Kidney (tissue), 13 donors: ENCODE measurements at regions not wholly inside any gene's neighbourhood (a gene's known extent, or its start where the extent isn't known, plus 50 kb on each side); places are given as distances from the start of the nearest gene placed in this dataset.

Experiments used
- DNase-seq, 5 donors: peaks; one replicate each; pipeline ENCODE4 v3.0.0-alpha.2; 2013 to 2020
- FAIRE-seq: peaks from 2 replicates; lab custom pipeline; 2012; peaks lifted over from hg19 to GRCh38; lab: Jason Lieb, UNC
- H3K27ac ChIP-seq, 2 donors: one replicate each; pipeline ENCODE4 v1.7.0; 2013; ENCODE audit warnings: low read depth in 2 of 2, low read length in 2 of 2, inconsistent platforms in 1 of 2
- H3K27me3 ChIP-seq: one replicate; pipeline ENCODE4 v1.7.1; 2013; ENCODE audit warnings: low read length, inconsistent platforms; ENCODE audit not compliant: control insufficient read depth, insufficient read depth
- H3K36me3 ChIP-seq, 3 donors: one replicate each; pipeline versions ENCODE4 v1.7.0 to v1.7.1; 2013; ENCODE audit warnings: low read length in 3 of 3, control low read depth in 1 of 3, inconsistent platforms in 1 of 3; ENCODE audit not compliant: insufficient read depth in 3 of 3, control insufficient read depth in 2 of 3
- H3K4me1 ChIP-seq, 3 donors: one replicate each; pipeline versions ENCODE4 v1.7.0 to v1.7.1; 2013; ENCODE audit warnings: low read length in 3 of 3, inconsistent platforms in 1 of 3, low read depth in 1 of 3; ENCODE audit not compliant: control insufficient read depth in 2 of 3, insufficient read depth in 2 of 3
- H3K4me3 ChIP-seq, 3 donors: one replicate each; pipeline versions ENCODE4 v1.7.0 to v1.8.1; 2013; ENCODE audit warnings: low read length in 3 of 3, control low read depth in 1 of 3, inconsistent platforms in 1 of 3
- H3K9ac ChIP-seq, 3 donors: one replicate each; pipeline versions ENCODE4 v1.7.0 to v1.7.1; 2013; ENCODE audit warnings: low read length in 3 of 3, control low read depth in 1 of 3, inconsistent platforms in 1 of 3
- H3K9me3 ChIP-seq, 3 donors: one replicate each; pipeline versions ENCODE4 v1.7.0 to v1.7.1; 2013; ENCODE audit warnings: low read length in 3 of 3, control low read depth in 1 of 3, inconsistent platforms in 1 of 3; ENCODE audit not compliant: control insufficient read depth in 2 of 3, insufficient read depth in 1 of 3
- CTCF ChIP-seq: IDR thresholded peaks from 3 replicates; pipeline ENCODE4 v1.5.1; 2012; ENCODE audit warnings: mild to moderate bottlenecking, moderate library complexity, borderline replicate concordance; ENCODE audit not compliant: insufficient read depth; ENCODE audit errors: extremely low read depth
- intact Hi-C: fragments of 100-400 bp; cut with DNase I; formaldehyde crosslinking; loops from one replicate; pipeline ENCODE4 v1.11.1; 2022
- donor health status: control.
- donor health status: control.
- donor health status: control.
- donor health status: control.
- donor health status: control.
- donor health status: DM: yes; HTN: yes; CAD: no.
- donor health status: Normal renal cell carcinoma (clear cell type).

- H3K4me1 ChIP-seq: peaks cover 0 to 4% (median 0%) of the 10 kb centered on the region in 3 donors
- DNase-seq: no peak
- no peak for TF ChIP-seq CTCF
- H3K9me3 ChIP-seq: no peaks in the 10 kb centered on the region
- H3K4me3 ChIP-seq: no peak overlapping the region
- no peak overlapping the region for H3K27ac ChIP-seq
- FAIRE-seq: no peak
- no peak overlapping the region for H3K9ac ChIP-seq
- no peaks in the 10 kb centered on the region for H3K36me3 ChIP-seq
- intact Hi-C loops: no loop called here
- H3K27me3 ChIP-seq: no peaks in the 10 kb centered on the region
These were observed 787.3 kb upstream of the RAB6C start for GRCh38 chr2:129192117-129192516.

GRCh38 chr2:129192841-129193253 is 786.6 kb upstream of the RAB6C start:
- Histone ChIP-seq H3K27ac (no peak overlapping the region), H3K9me3 (no peaks in the 10 kb centered on the region), H3K27me3 (no peaks in the 10 kb centered on the region), H3K4me1 (peaks cover 0 to 4% (median 0%) of the 10 kb centered on the region in 3 donors), H3K9ac (no peak overlapping the region), H3K36me3 (no peaks in the 10 kb centered on the region), H3K4me3 (no peak overlapping the region)
- no peak for DNase-seq
- FAIRE-seq: no peak
- TF ChIP-seq CTCF: no peak
- intact Hi-C loops: no loop called here

GRCh38 chr2:129193961-129194360 is 785.5 kb upstream of the RAB6C start:
- peaks cover 0 to 4% (median 0%) of the 10 kb centered on the region in 3 donors for H3K4me1 ChIP-seq
- no peak overlapping the region for H3K4me3 ChIP-seq
- no peak for DNase-seq
- TF ChIP-seq CTCF: no peak
- intact Hi-C loops: no loop called here
- H3K9me3 ChIP-seq: no peaks in the 10 kb centered on the region
- H3K9ac ChIP-seq: no peak overlapping the region
- H3K27ac ChIP-seq: no peak overlapping the region
- no peaks in the 10 kb centered on the region for H3K27me3 ChIP-seq
- H3K36me3 ChIP-seq: no peaks in the 10 kb centered on the region
- FAIRE-seq: no peak

- H3K4me3 ChIP-seq: no peak overlapping the region
- intact Hi-C loops: no loop called here
- H3K4me1 ChIP-seq: no peaks in the 10 kb centered on the region
- FAIRE-seq: no peak
- no peak overlapping the region for H3K27ac ChIP-seq
- no peak overlapping the region for H3K9ac ChIP-seq
- H3K27me3 ChIP-seq: no peaks in the 10 kb centered on the region
- no peak for DNase-seq
- no peaks in the 10 kb centered on the region for H3K9me3 ChIP-seq
- no peak for TF ChIP-seq CTCF
- no peaks in the 10 kb centered on the region for H3K36me3 ChIP-seq
These were observed 780.0 kb upstream of the RAB6C start for GRCh38 chr2:129199501-129199900.
